ENCODE measurements at regions not wholly inside any gene's neighbourhood (a gene's known extent, or its start where the extent isn't known, plus 50 kb on each side); places are given as distances from the start of the nearest gene placed in this dataset.
"Not testable (repeated sequence)": the region's sequence is repeated elsewhere in the genome, so short reads cannot be mapped to it uniquely, and the experiment has no call there.

- H3K9me3 Mint-ChIP-seq, result peaks cover 13% of the 10 kb centered on the region
- H3K4me1 Mint-ChIP-seq (ENCODE audit: low read depth), result no peaks in the 10 kb centered on the region
- no peak overlapping the region for H3K27ac Mint-ChIP-seq
- no peaks in the 10 kb centered on the region for H3K36me3 Mint-ChIP-seq (ENCODE audit: low read depth)
- H3K4me3 Mint-ChIP-seq, result no peak overlapping the region
- peaks cover 4% of the 10 kb centered on the region for H3K27me3 Mint-ChIP-seq
- intact Hi-C loops (cut with micrococcal nuclease), result loop anchor here (10.0 kb wide), 1 partner anchor 689 kb away; no protein-coding TSS in a partner anchor
These were observed 56.5 kb upstream of the ORC5 start for GRCh38 chr7:104264285-104264684.

- Mint-ChIP-seq H3K4me1 (ENCODE audit: low read depth) (no peaks in the 10 kb centered on the region), H3K27me3 (peaks cover 8% of the 10 kb centered on the region), H3K4me3 (no peak overlapping the region), H3K27ac (no peak overlapping the region), H3K9me3 (peaks cover 13% of the 10 kb centered on the region), H3K36me3 (ENCODE audit: low read depth) (no peaks in the 10 kb centered on the region)
- intact Hi-C loops (cut with micrococcal nuclease), result loop anchor here (10.0 kb wide), 1 partner anchor 693 kb away; no protein-coding TSS in a partner anchor
These were observed 60.0 kb upstream of the ORC5 start for GRCh38 chr7:104267701-104268368.

GRCh38 chr7:104271948-104272347 lies 56.5 kb upstream of the LHFPL3 start:
- Mint-ChIP-seq H3K27me3 (peaks cover 6% of the 10 kb centered on the region), H3K4me1 (ENCODE audit: low read depth) (peaks cover 7% of the 10 kb centered on the region), H3K9me3 (peaks cover 26% of the 10 kb centered on the region), H3K27ac (no peak overlapping the region), H3K4me3 (no peak overlapping the region), H3K36me3 (ENCODE audit: low read depth) (no peaks in the 10 kb centered on the region)
- intact Hi-C loops (cut with micrococcal nuclease), result no loop called here

- intact Hi-C loops (cut with micrococcal nuclease), result no loop called here
- Mint-ChIP-seq H3K4me1 (ENCODE audit: low read depth) (peaks cover 7% of the 10 kb centered on the region), H3K9me3 (peaks cover 28% of the 10 kb centered on the region), H3K27ac (no peak overlapping the region), H3K36me3 (ENCODE audit: low read depth) (no peaks in the 10 kb centered on the region), H3K27me3 (peaks cover 6% of the 10 kb centered on the region), H3K4me3 (no peak overlapping the region)
These were observed 55.5 kb upstream of the LHFPL3 start for GRCh38 chr7:104272767-104273384.

GRCh38 chr7:104275900-104276299 lies 52.5 kb upstream of the LHFPL3 start:
- intact Hi-C loops (cut with micrococcal nuclease), result no loop called here
- no peaks in the 10 kb centered on the region for H3K27me3 Mint-ChIP-seq
- no peaks in the 10 kb centered on the region for H3K36me3 Mint-ChIP-seq (ENCODE audit: low read depth)
- H3K27ac Mint-ChIP-seq, result no peak overlapping the region
- H3K4me1 Mint-ChIP-seq (ENCODE audit: low read depth), result peaks cover 7% of the 10 kb centered on the region
- no peak overlapping the region for H3K4me3 Mint-ChIP-seq
- H3K9me3 Mint-ChIP-seq, result peaks cover 28% of the 10 kb centered on the region

- H3K4me3 Mint-ChIP-seq; H3K27me3 Mint-ChIP-seq; H3K27ac Mint-ChIP-seq; intact Hi-C loops (cut with micrococcal nuclease); H3K4me1 Mint-ChIP-seq (ENCODE audit: low read depth); H3K36me3 Mint-ChIP-seq (ENCODE audit: low read depth): not testable (repeated sequence)
- H3K9me3 Mint-ChIP-seq, result peaks cover 28% of the 10 kb centered on the region
These were observed 51.7 kb upstream of the LHFPL3 start for GRCh38 chr7:104276730-104277129.

Data from dendritic cell treated with granulocyte-macrophage colony-stimulating factor and Interleukin-4, amounts not matched to agents 40 ng/mL and 50 ng/mL, for 4 days (primary cell).